Trophoblast cell (in vitro differentiated cells and primary cell): ENCODE measurements at regions not wholly inside any gene's neighbourhood (a gene's known extent, or its start where the extent isn't known, plus 50 kb on each side); places are given as distances from the start of the nearest gene placed in this dataset.

ENCODE experiments used
- DNase-seq, 2 donors: peaks; one replicate each; pipeline ENCODE4 v3.0.0-alpha.2; 2016
- H2AFZ ChIP-seq: 2 replicates; pipeline ENCODE4 v1.6.1; 2013; ENCODE audit warnings: low read length, moderate library complexity, mild to moderate bottlenecking; ENCODE audit not compliant: insufficient read depth, poor library complexity
- H2AK5ac ChIP-seq: 2 replicates; pipeline ENCODE4 v1.6.1; 2013; ENCODE audit warnings: mild to moderate bottlenecking, low read length
- H2BK120ac ChIP-seq: 2 replicates; pipeline ENCODE4 v1.6.1; 2013; ENCODE audit warnings: low read length, mild to moderate bottlenecking, moderate library complexity; ENCODE audit not compliant: insufficient read depth, poor library complexity
- H2BK12ac ChIP-seq: 2 replicates; pipeline ENCODE4 v1.6.1; 2013; ENCODE audit warnings: mild to moderate bottlenecking, low read length, moderate library complexity
- H2BK5ac ChIP-seq: 2 replicates; pipeline ENCODE4 v1.6.1; 2013; ENCODE audit warnings: low read length, low read depth, moderate library complexity, mild to moderate bottlenecking; ENCODE audit not compliant: poor library complexity
- H3K14ac ChIP-seq: 2 replicates; pipeline ENCODE4 v1.6.1; 2013; ENCODE audit warnings: mild to moderate bottlenecking, low read length
- H3K18ac ChIP-seq: 2 replicates; pipeline ENCODE4 v1.6.1; 2013; ENCODE audit warnings: mild to moderate bottlenecking, low read length
- H3K23ac ChIP-seq: 2 replicates; pipeline ENCODE4 v1.6.1; 2013; ENCODE audit warnings: low read length
- H3K27ac ChIP-seq: 2 replicates; pipeline ENCODE4 v1.5.1; 2013; ENCODE audit warnings: low read depth, mild to moderate bottlenecking, inconsistent platforms, low read length, moderate library complexity
- H3K27me3 ChIP-seq: 2 replicates; pipeline ENCODE4 v1.6.1; 2013; ENCODE audit warnings: inconsistent platforms, mild to moderate bottlenecking, low read length, moderate library complexity; ENCODE audit not compliant: insufficient read depth
- H3K36me3 ChIP-seq, 2 experiments: 1 replicate in 1 of 2; 2 replicates in 1 of 2; pipeline ENCODE4 v1.6.1; 2013; ENCODE audit warnings: low read length in 2 of 2, mild to moderate bottlenecking in 2 of 2, moderate library complexity in 1 of 2; ENCODE audit not compliant: insufficient read depth in 2 of 2, control insufficient read depth in 1 of 2
- H3K4ac ChIP-seq: 2 replicates; pipeline ENCODE4 v1.6.1; 2013; ENCODE audit warnings: low read depth, mild to moderate bottlenecking, low read length, moderate library complexity
- H3K4me1 ChIP-seq, 2 experiments: 1 replicate in 1 of 2; 2 replicates in 1 of 2; pipeline ENCODE4 v1.6.1; 2013; ENCODE audit warnings: low read length in 2 of 2, mild to moderate bottlenecking in 2 of 2, moderate library complexity in 1 of 2; ENCODE audit not compliant: insufficient read depth in 2 of 2, control insufficient read depth in 1 of 2
- H3K4me2 ChIP-seq: 2 replicates; pipeline ENCODE4 v1.6.1; 2013; ENCODE audit warnings: inconsistent platforms, mild to moderate bottlenecking, low read length, moderate library complexity
- H3K4me3 ChIP-seq: 2 replicates; pipeline ENCODE4 v1.5.1; 2013; ENCODE audit warnings: mild to moderate bottlenecking, low read depth, low read length, inconsistent platforms
- H3K79me1 ChIP-seq: one replicate; pipeline ENCODE4 v1.6.1; 2013; ENCODE audit warnings: low read length
- H3K79me2 ChIP-seq: 2 replicates; pipeline ENCODE4 v1.6.1; 2013; ENCODE audit warnings: low read length, mild to moderate bottlenecking; ENCODE audit not compliant: control insufficient read depth, insufficient read depth, poor library complexity
- H3K9ac ChIP-seq: 2 replicates; pipeline ENCODE4 v1.6.1; 2013; ENCODE audit warnings: mild to moderate bottlenecking, low read length
- H3K9me3 ChIP-seq: 2 replicates; pipeline ENCODE4 v1.6.1; 2013; ENCODE audit warnings: low read depth, mild to moderate bottlenecking, control low read depth, inconsistent platforms, low read length; ENCODE audit not compliant: insufficient read depth
- H4K12ac ChIP-seq: 2 replicates; pipeline ENCODE4 v1.6.1; 2013; ENCODE audit warnings: low read depth, mild to moderate bottlenecking, low read length, moderate library complexity
- H4K8ac ChIP-seq: 2 replicates; pipeline ENCODE4 v1.6.1; 2013; ENCODE audit warnings: low read depth, mild to moderate bottlenecking, low read length, moderate library complexity
- H4K91ac ChIP-seq: one replicate; pipeline ENCODE4 v1.6.1; 2013; ENCODE audit warnings: low read depth, mild to moderate bottlenecking, low read length, moderate library complexity
- WGBS: extraction: QIAGEN DNeasy Blood & Tissue Kit; methylation state at CpG from one replicate; pipeline ENCODE4 v1.1.7; 2013; ENCODE audit warnings: missing lambda C conversion rate; ENCODE audit not compliant: insufficient read length, insufficient coverage; ENCODE audit errors: extremely low coverage; 5-methylcytosine and 5-hydroxymethylcytosine counted together

- peaks cover 2% of the 10 kb centered on the region for H3K27me3 ChIP-seq
- WGBS: no CpG with 5 or more reads among the region's 2 CpGs
- no peak overlapping the region for H4K8ac ChIP-seq
- no peak overlapping the region for H4K12ac ChIP-seq
- H3K4me1 ChIP-seq: no peaks in the 10 kb centered on the region
- no peaks in the 10 kb centered on the region for H3K36me3 ChIP-seq
- H3K79me2 ChIP-seq: no peaks in the 10 kb centered on the region
- H3K9ac ChIP-seq: no peak overlapping the region
- H2BK5ac ChIP-seq: no peak overlapping the region
- H3K4ac ChIP-seq: no peak overlapping the region
- no peaks in the 10 kb centered on the region for H3K79me1 ChIP-seq
- no peak overlapping the region for H3K4me2 ChIP-seq
- H3K18ac ChIP-seq: no peak overlapping the region
- no peak overlapping the region for H3K23ac ChIP-seq
- no peak overlapping the region for H3K27ac ChIP-seq
- H2AK5ac ChIP-seq: no peak overlapping the region
- H3K9me3 ChIP-seq: no peaks in the 10 kb centered on the region
- H2BK120ac ChIP-seq: no peak overlapping the region
- H4K91ac ChIP-seq: no peak overlapping the region
- H2BK12ac ChIP-seq: no peak overlapping the region
- H2AFZ ChIP-seq: no peak overlapping the region
- no peak overlapping the region for H3K14ac ChIP-seq
- DNase-seq: no peak
- H3K4me3 ChIP-seq: no peak overlapping the region
Measured at GRCh38 chr6:1118287-1118647, 193.6 kb upstream of the FOXQ1 start.

GRCh38 chr6:1117530-1118286 is 194.2 kb upstream of the FOXQ1 start:
- Histone ChIP-seq H3K36me3 (no peaks in the 10 kb centered on the region), H3K14ac (no peak overlapping the region), H3K9ac (no peak overlapping the region), H3K4me2 (no peak overlapping the region), H3K79me1 (no peaks in the 10 kb centered on the region), H4K12ac (no peak overlapping the region), H2AFZ (no peak overlapping the region), H3K23ac (no peak overlapping the region), H3K9me3 (no peaks in the 10 kb centered on the region), H3K4me1 (no peaks in the 10 kb centered on the region), H3K79me2 (no peaks in the 10 kb centered on the region), H3K4ac (no peak overlapping the region), H2BK12ac (no peak overlapping the region), H2BK5ac (no peak overlapping the region), H4K8ac (no peak overlapping the region), H2AK5ac (no peak overlapping the region), H3K27ac (no peak overlapping the region), H4K91ac (no peak overlapping the region), H3K18ac (no peak overlapping the region), H3K4me3 (no peak overlapping the region), H3K27me3 (peaks cover 2% of the 10 kb centered on the region), H2BK120ac (no peak overlapping the region)
- WGBS: no CpG with 5 or more reads among the region's 6 CpGs
- no peak for DNase-seq

- Histone ChIP-seq H3K9ac (no peak overlapping the region), H3K79me1 (no peaks in the 10 kb centered on the region), H3K9me3 (no peaks in the 10 kb centered on the region), H3K4ac (no peak overlapping the region), H3K79me2 (no peaks in the 10 kb centered on the region), H3K27me3 (peaks cover 2% of the 10 kb centered on the region), H3K18ac (no peak overlapping the region), H2BK5ac (no peak overlapping the region), H3K4me3 (no peak overlapping the region), H2BK12ac (no peak overlapping the region), H3K14ac (no peak overlapping the region), H2AK5ac (no peak overlapping the region), H3K4me2 (no peak overlapping the region), H2AFZ (no peak overlapping the region), H4K8ac (no peak overlapping the region), H3K4me1 (no peaks in the 10 kb centered on the region), H4K12ac (no peak overlapping the region), H2BK120ac (no peak overlapping the region), H3K23ac (no peak overlapping the region), H3K27ac (no peak overlapping the region), H4K91ac (no peak overlapping the region), H3K36me3 (no peaks in the 10 kb centered on the region)
- no CpG with 5 or more reads among the region's 3 CpGs for WGBS
- DNase-seq: no peak
Measured at GRCh38 chr6:1116149-1116548, 195.7 kb upstream of the FOXQ1 start.

DNA sequence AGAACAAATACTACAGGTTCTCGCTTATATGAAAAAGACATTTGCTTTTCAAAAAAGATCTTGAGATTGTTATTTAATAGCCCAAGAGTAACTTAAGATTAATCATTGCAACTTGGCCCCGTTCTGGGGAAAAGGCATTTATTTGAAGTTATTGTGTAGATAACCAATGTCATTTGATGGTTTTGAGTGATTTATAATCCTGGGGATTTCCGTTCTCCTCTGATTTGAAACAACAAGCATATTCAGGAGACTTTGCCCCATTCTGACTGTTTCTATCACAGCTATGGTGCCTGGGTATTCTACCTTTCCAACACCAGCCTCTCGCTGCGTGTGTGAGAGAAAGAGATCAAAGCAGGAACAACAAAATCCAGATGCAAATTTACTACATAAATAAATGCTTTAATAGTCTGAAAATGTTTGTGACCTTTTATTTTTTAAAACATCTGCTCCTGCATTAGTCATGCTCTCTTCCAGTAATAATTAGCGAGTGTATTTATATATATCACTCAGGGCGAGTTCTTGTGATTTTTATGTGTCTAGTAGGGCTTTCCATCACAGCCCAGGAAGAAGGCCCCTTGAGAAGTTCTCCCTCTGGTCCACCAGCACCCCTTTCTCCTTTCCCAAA is 197.9 kb upstream of the FOXQ1 start:
- DNase-seq: no peak
- no peaks in the 10 kb centered on the region for H3K79me1 ChIP-seq

More for the DNA sequence above, 197.9 kb upstream of the FOXQ1 start:
- Histone ChIP-seq H4K91ac (no peak overlapping the region), H3K9ac (no peak overlapping the region), H3K27me3 (peaks cover 2% of the 10 kb centered on the region), H2BK5ac (no peak overlapping the region), H3K27ac (no peak overlapping the region), H2AFZ (no peak overlapping the region), H3K36me3 (no peaks in the 10 kb centered on the region), H4K8ac (no peak overlapping the region), H3K14ac (no peak overlapping the region), H3K18ac (no peak overlapping the region), H3K4ac (no peak overlapping the region), H3K23ac (no peak overlapping the region), H3K4me3 (no peak overlapping the region), H2BK12ac (no peak overlapping the region), H3K79me2 (no peaks in the 10 kb centered on the region), H2BK120ac (no peak overlapping the region), H3K4me1 (no peaks in the 10 kb centered on the region), H4K12ac (no peak overlapping the region), H3K9me3 (no peaks in the 10 kb centered on the region), H3K4me2 (no peak overlapping the region), H2AK5ac (no peak overlapping the region)
- no CpG with 5 or more reads among the region's 7 CpGs for WGBS
